ENCODE measurements at regions not wholly inside any gene's neighbourhood (a gene's known extent, or its start where the extent isn't known, plus 50 kb on each side); places are given as distances from the start of the nearest gene placed in this dataset.
"Not testable (repeated sequence)": the region's sequence is repeated elsewhere in the genome, so short reads cannot be mapped to it uniquely, and the experiment has no call there.

- DNase-seq (ENCODE audit: low read depth) = no peak
Measured at GRCh38 chr2:16066261-16067036, 126.1 kb downstream of the MYCN start.

GRCh38 chr2:16065272-16066069 lies 125.1 kb downstream of the MYCN start:
- DNase-seq (ENCODE audit: low read depth) = not testable (repeated sequence)

- DNase-seq (ENCODE audit: low read depth) = no peak
Measured at GRCh38 chr2:16064745-16065144, 124.4 kb downstream of the MYCN start.

GRCh38 chr2:16063955-16064633 lies 123.7 kb downstream of the MYCN start:
- DNase-seq (ENCODE audit: low read depth) = no peak

GRCh38 chr2:16063251-16063850 lies 123.0 kb downstream of the MYCN start:
- no peak for DNase-seq (ENCODE audit: low read depth)

GRCh38 chr2:16062471-16063250 lies 122.3 kb downstream of the MYCN start:
- no peak for DNase-seq (ENCODE audit: low read depth)

GRCh38 chr2:16061441-16062217 lies 121.3 kb downstream of the MYCN start:
- DNase-seq (ENCODE audit: low read depth) = no peak

GRCh38 chr2:16060936-16061338 lies 120.6 kb downstream of the MYCN start:
- no peak for DNase-seq (ENCODE audit: low read depth)

- no peak for DNase-seq (ENCODE audit: low read depth)
Measured at GRCh38 chr2:16060125-16060935, 120.0 kb downstream of the MYCN start.

- no peak for DNase-seq (ENCODE audit: low read depth)
Measured at GRCh38 chr2:16059393-16060016, 119.2 kb downstream of the MYCN start.

- no peak for DNase-seq (ENCODE audit: low read depth)
Measured at GRCh38 chr2:16058747-16059358, 118.5 kb downstream of the MYCN start.

GRCh38 chr2:16058256-16058655 lies 117.9 kb downstream of the MYCN start:
- DNase-seq (ENCODE audit: low read depth) = no peak

GRCh38 chr2:16057661-16058060 lies 117.3 kb downstream of the MYCN start:
- DNase-seq (ENCODE audit: low read depth) = no peak

- DNase-seq (ENCODE audit: low read depth) = no peak
Measured at GRCh38 chr2:16055848-16056580, 115.7 kb downstream of the MYCN start.

- no peak for DNase-seq (ENCODE audit: low read depth)
Measured at GRCh38 chr2:16053437-16054257, 113.3 kb downstream of the MYCN start.

- not testable (repeated sequence) for DNase-seq (ENCODE audit: low read depth)
Measured at GRCh38 chr2:16052571-16053052, 112.3 kb downstream of the MYCN start.
